ENCODE measurements at regions not wholly inside any gene's neighbourhood (a gene's known extent, or its start where the extent isn't known, plus 50 kb on each side); places are given as distances from the start of the nearest gene placed in this dataset.

- TF ChIP-seq POU2F2 (IDR thresholded peaks at IDR 0.05; ENCODE audit: low read depth, low read length) (no peak), POLR2A (IDR thresholded peaks at IDR 0.05; ENCODE audit: low read depth, low read length) (no peak), POLR2AphosphoS5 (IDR thresholded peaks at IDR 0.05; ENCODE audit: low read depth, low read length) (no peak), TAF1 (IDR thresholded peaks at IDR 0.05; ENCODE audit: low read depth, low read length) (no peak), PAX5 (IDR thresholded peaks at IDR 0.05; ENCODE audit: insufficient read depth, low read length, severe bottlenecking) (no peak), SPI1 (IDR thresholded peaks at IDR 0.05; ENCODE audit: low read depth, low read length) (no peak)
- no peak for FAIRE-seq
- no peak for DNase-seq (ENCODE audit: insufficient read length, low spot score)
These were observed 50.4 kb downstream of the KATNIP start for GRCh38 chr16:27600381-27600780.

GRCh38 chr16:27602103-27602502 lies 52.2 kb downstream of the KATNIP start:
- TF ChIP-seq POLR2AphosphoS5 (IDR thresholded peaks at IDR 0.05; ENCODE audit: low read depth, low read length), result no peak
- FAIRE-seq (no peak), DNase-seq (ENCODE audit: insufficient read length, low spot score) (no peak)

- DNase-seq (ENCODE audit: insufficient read length, low spot score) (peak; percentile 27), FAIRE-seq (peak; percentile 64)
These were observed 55.7 kb downstream of the KATNIP start for GRCh38 chr16:27605500-27606106.

- DNase-seq (ENCODE audit: insufficient read length, low spot score) (no peak), FAIRE-seq (no peak)
- TF ChIP-seq SPI1 (IDR thresholded peaks at IDR 0.05; ENCODE audit: low read depth, low read length) (no peak), TAF1 (IDR thresholded peaks at IDR 0.05; ENCODE audit: low read depth, low read length) (no peak), POLR2A (IDR thresholded peaks at IDR 0.05; ENCODE audit: low read depth, low read length) (no peak), PAX5 (IDR thresholded peaks at IDR 0.05; ENCODE audit: insufficient read depth, low read length, severe bottlenecking) (no peak), POLR2AphosphoS5 (IDR thresholded peaks at IDR 0.05; ENCODE audit: low read depth, low read length) (no peak), POU2F2 (IDR thresholded peaks at IDR 0.05; ENCODE audit: low read depth, low read length) (no peak)
These were observed 61.4 kb downstream of the KATNIP start for GRCh38 chr16:27611340-27611739.

GRCh38 chr16:27613238-27613791 lies 63.4 kb downstream of the KATNIP start:
- FAIRE-seq (no peak), DNase-seq (ENCODE audit: insufficient read length, low spot score) (no peak)
- no peak for TF ChIP-seq POU2F2 (IDR thresholded peaks at IDR 0.05; ENCODE audit: low read depth, low read length)
- TF ChIP-seq TAF1 (IDR thresholded peaks at IDR 0.05; ENCODE audit: low read depth, low read length), result no peak

GRCh38 chr16:27617665-27618064 lies 67.7 kb downstream of the KATNIP start:
- FAIRE-seq (no peak), DNase-seq (ENCODE audit: insufficient read length, low spot score) (no peak)
- TF ChIP-seq TAF1 (IDR thresholded peaks at IDR 0.05; ENCODE audit: low read depth, low read length), result no peak

- DNase-seq (ENCODE audit: insufficient read length, low spot score), result no peak
- TF ChIP-seq PAX5 (IDR thresholded peaks at IDR 0.05; ENCODE audit: insufficient read depth, low read length, severe bottlenecking), result no peak
- TF ChIP-seq POLR2AphosphoS5 (IDR thresholded peaks at IDR 0.05; ENCODE audit: low read depth, low read length), result no peak
- TF ChIP-seq SPI1 (IDR thresholded peaks at IDR 0.05; ENCODE audit: low read depth, low read length), result no peak
- TF ChIP-seq POLR2A (IDR thresholded peaks at IDR 0.05; ENCODE audit: low read depth, low read length), result no peak
- TF ChIP-seq TAF1 (IDR thresholded peaks at IDR 0.05; ENCODE audit: low read depth, low read length), result no peak
- TF ChIP-seq POU2F2 (IDR thresholded peaks at IDR 0.05; ENCODE audit: low read depth, low read length), result no peak
- no peak for FAIRE-seq
These were observed 68.2 kb downstream of the KATNIP start for GRCh38 chr16:27618165-27618564.

GRCh38 chr16:27618606-27619327 lies 68.8 kb downstream of the KATNIP start:
- FAIRE-seq, result no peak
- DNase-seq (ENCODE audit: insufficient read length, low spot score), result no peak
- no peak for TF ChIP-seq POLR2A (IDR thresholded peaks at IDR 0.05; ENCODE audit: low read depth, low read length)
- TF ChIP-seq TAF1 (IDR thresholded peaks at IDR 0.05; ENCODE audit: low read depth, low read length), result no peak
- TF ChIP-seq POU2F2 (IDR thresholded peaks at IDR 0.05; ENCODE audit: low read depth, low read length), result no peak
- TF ChIP-seq SPI1 (IDR thresholded peaks at IDR 0.05; ENCODE audit: low read depth, low read length), result no peak
- no peak for TF ChIP-seq PAX5 (IDR thresholded peaks at IDR 0.05; ENCODE audit: insufficient read depth, low read length, severe bottlenecking)
- no peak for TF ChIP-seq POLR2AphosphoS5 (IDR thresholded peaks at IDR 0.05; ENCODE audit: low read depth, low read length)

- TF ChIP-seq SPI1 (IDR thresholded peaks at IDR 0.05; ENCODE audit: low read depth, low read length) (no peak), TAF1 (IDR thresholded peaks at IDR 0.05; ENCODE audit: low read depth, low read length) (no peak), POLR2A (IDR thresholded peaks at IDR 0.05; ENCODE audit: low read depth, low read length) (no peak), POU2F2 (IDR thresholded peaks at IDR 0.05; ENCODE audit: low read depth, low read length) (no peak), PAX5 (IDR thresholded peaks at IDR 0.05; ENCODE audit: insufficient read depth, low read length, severe bottlenecking) (no peak), POLR2AphosphoS5 (IDR thresholded peaks at IDR 0.05; ENCODE audit: low read depth, low read length) (no peak)
- FAIRE-seq (no peak), DNase-seq (ENCODE audit: insufficient read length, low spot score) (no peak)
These were observed 70.6 kb downstream of the KATNIP start for GRCh38 chr16:27620541-27620940.

GRCh38 chr16:27624154-27625049 lies 74.5 kb downstream of the KATNIP start:
- TF ChIP-seq SPI1 (IDR thresholded peaks at IDR 0.05; ENCODE audit: low read depth, low read length) (no peak), POLR2AphosphoS5 (IDR thresholded peaks at IDR 0.05; ENCODE audit: low read depth, low read length) (no peak), PAX5 (IDR thresholded peaks at IDR 0.05; ENCODE audit: insufficient read depth, low read length, severe bottlenecking) (no peak), POLR2A (IDR thresholded peaks at IDR 0.05; ENCODE audit: low read depth, low read length) (no peak), TAF1 (IDR thresholded peaks at IDR 0.05; ENCODE audit: low read depth, low read length) (no peak), POU2F2 (IDR thresholded peaks at IDR 0.05; ENCODE audit: low read depth, low read length) (no peak)
- DNase-seq (ENCODE audit: insufficient read length, low spot score), result no peak
- no peak for FAIRE-seq
